ENCODE measurements at regions not wholly inside any gene's neighbourhood (a gene's known extent, or its start where the extent isn't known, plus 50 kb on each side); places are given as distances from the start of the nearest gene placed in this dataset.

DNA sequence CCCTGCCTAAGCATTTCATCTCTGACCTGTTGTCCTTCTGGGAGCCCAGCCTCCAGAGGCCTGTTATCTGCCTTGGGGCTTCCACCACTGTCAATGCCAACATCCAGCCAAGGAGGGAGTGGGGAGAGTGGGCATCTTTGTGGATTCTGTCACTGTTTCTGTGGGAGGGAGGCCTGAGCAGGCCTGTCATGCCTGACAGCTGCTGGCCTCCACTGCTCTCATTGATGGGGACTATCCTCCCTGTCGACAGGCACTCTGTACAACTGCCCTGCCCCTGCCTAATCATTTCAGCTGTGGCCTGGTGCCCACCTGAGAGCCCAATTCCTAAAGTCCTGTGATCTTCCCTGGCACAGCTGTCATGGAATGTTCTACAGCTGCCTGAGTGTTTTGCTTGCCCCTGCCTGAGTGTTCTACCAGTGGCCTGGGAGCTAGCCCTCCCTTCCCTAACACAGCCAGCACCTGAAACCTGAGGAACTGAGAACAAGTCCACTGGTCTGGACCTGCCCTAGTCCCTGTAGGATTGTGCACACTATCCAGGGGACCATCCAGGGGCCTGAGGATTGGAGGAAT, 145.3 kb downstream of the FAM83B start:
- ChIA-PET CTCF (ENCODE audit: partially characterized antibody) (no interaction called here), POLR2A (ENCODE audit: partially characterized antibody) (no interaction called here)
- Histone ChIP-seq H3K4me3 (ENCODE audit: low read length in 2 of 2) (no peak overlapping the region), H3K27me3 (ENCODE audit: insufficient read depth, low read length) (no peaks in the 10 kb centered on the region), H3K9me3 (ENCODE audit: control insufficient read depth in 1 of 2, low read length in 2 of 2) (no peaks in the 10 kb centered on the region), H3K4me1 (ENCODE audit: insufficient read depth, low read length) (no peaks in the 10 kb centered on the region), H3K36me3 (ENCODE audit: insufficient read depth, low read length) (no peaks in the 10 kb centered on the region), H3K27ac (ENCODE audit: low read depth, low read length) (no peak overlapping the region)
- no peaks in the 10 kb centered on the region for H3K36me3 Mint-ChIP-seq
- H3K27ac Mint-ChIP-seq: no peak overlapping the region
- no peak for DNase-seq
- no peaks in the 10 kb centered on the region for H3K27me3 Mint-ChIP-seq
- H3K9me3 Mint-ChIP-seq: peaks cover 0 to 26% (median 8%) of the 10 kb centered on the region in 8 donors
- H3K4me3 Mint-ChIP-seq: no peak overlapping the region
- no peaks in the 10 kb centered on the region for H3K4me1 Mint-ChIP-seq
- intact Hi-C loops (cut with micrococcal nuclease): no loop called here

- Mint-ChIP-seq H3K36me3 (no peaks in the 10 kb centered on the region), H3K9me3 (peaks cover 0 to 24% (median 8%) of the 10 kb centered on the region in 8 donors), H3K4me3 (no peak overlapping the region), H3K27ac (no peak overlapping the region), H3K4me1 (no peaks in the 10 kb centered on the region), H3K27me3 (no peaks in the 10 kb centered on the region)
- DNase-seq: no peak
- ChIA-PET POLR2A (ENCODE audit: partially characterized antibody) (no interaction called here), CTCF (ENCODE audit: partially characterized antibody) (interaction anchor here (1.5 kb wide), 1 partner anchor 98 kb away, joined by 3 read pairs; no protein-coding TSS in a partner anchor)
- H3K36me3 ChIP-seq (ENCODE audit: insufficient read depth, low read length): no peaks in the 10 kb centered on the region
- no peaks in the 10 kb centered on the region for H3K4me1 ChIP-seq (ENCODE audit: insufficient read depth, low read length)
- intact Hi-C loops (cut with micrococcal nuclease): no loop called here
- H3K4me3 ChIP-seq (ENCODE audit: low read length in 2 of 2): no peak overlapping the region
- no peak overlapping the region for H3K27ac ChIP-seq (ENCODE audit: low read depth, low read length)
- no peaks in the 10 kb centered on the region for H3K9me3 ChIP-seq (ENCODE audit: control insufficient read depth in 1 of 2, low read length in 2 of 2)
- no peaks in the 10 kb centered on the region for H3K27me3 ChIP-seq (ENCODE audit: insufficient read depth, low read length)
Observed at GRCh38 chr6:54992789-54993188, 146.2 kb downstream of the FAM83B start.

DNA sequence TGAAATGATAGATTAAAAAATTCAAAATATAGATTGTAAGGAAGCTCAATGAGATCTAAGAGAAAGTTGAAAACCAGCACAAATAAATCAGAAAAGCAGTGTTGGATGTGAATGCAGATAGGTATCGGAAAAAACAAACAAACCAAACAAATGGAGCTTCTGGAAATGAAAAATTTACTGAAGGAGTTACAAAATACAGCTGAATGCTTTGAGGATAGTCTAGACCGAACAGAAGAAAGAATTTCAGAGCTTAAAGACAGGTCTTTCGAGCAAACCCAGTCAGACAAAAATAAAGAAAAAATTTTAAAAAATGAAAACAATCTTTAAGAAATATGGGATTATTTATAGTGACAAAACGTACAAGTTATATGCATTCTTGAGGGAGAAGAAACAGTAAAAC, 146.7 kb downstream of the FAM83B start:
- ChIA-PET CTCF (ENCODE audit: partially characterized antibody) (interaction anchor here (1.5 kb wide), 1 partner anchor 97 kb away, joined by 3 read pairs; no protein-coding TSS in a partner anchor), POLR2A (ENCODE audit: partially characterized antibody) (no interaction called here)
- H3K4me3 Mint-ChIP-seq: no peak overlapping the region
- intact Hi-C loops (cut with micrococcal nuclease): no loop called here
- H3K27ac Mint-ChIP-seq: no peak overlapping the region
- no peaks in the 10 kb centered on the region for H3K36me3 Mint-ChIP-seq
- H3K27me3 Mint-ChIP-seq: no peaks in the 10 kb centered on the region
- no peak for DNase-seq
- Histone ChIP-seq H3K9me3 (ENCODE audit: control insufficient read depth in 1 of 2, low read length in 2 of 2) (no peaks in the 10 kb centered on the region), H3K27ac (ENCODE audit: low read depth, low read length) (no peak overlapping the region), H3K4me3 (ENCODE audit: low read length in 2 of 2) (no peak overlapping the region), H3K4me1 (ENCODE audit: insufficient read depth, low read length) (no peaks in the 10 kb centered on the region), H3K36me3 (ENCODE audit: insufficient read depth, low read length) (no peaks in the 10 kb centered on the region), H3K27me3 (ENCODE audit: insufficient read depth, low read length) (no peaks in the 10 kb centered on the region)
- H3K4me1 Mint-ChIP-seq: no peaks in the 10 kb centered on the region
- peaks cover 0 to 24% (median 7%) of the 10 kb centered on the region in 8 donors for H3K9me3 Mint-ChIP-seq

- POLR2A ChIA-PET (ENCODE audit: partially characterized antibody): no interaction called here
- Mint-ChIP-seq H3K4me3 (no peak overlapping the region), H3K27me3 (no peaks in the 10 kb centered on the region), H3K9me3 (peaks cover 0 to 24% (median 8%) of the 10 kb centered on the region in 8 donors), H3K4me1 (no peaks in the 10 kb centered on the region), H3K36me3 (no peaks in the 10 kb centered on the region), H3K27ac (no peak overlapping the region)
- Histone ChIP-seq H3K36me3 (ENCODE audit: insufficient read depth, low read length) (no peaks in the 10 kb centered on the region), H3K4me1 (ENCODE audit: insufficient read depth, low read length) (no peaks in the 10 kb centered on the region), H3K27ac (ENCODE audit: low read depth, low read length) (no peak overlapping the region), H3K27me3 (ENCODE audit: insufficient read depth, low read length) (no peaks in the 10 kb centered on the region), H3K9me3 (ENCODE audit: control insufficient read depth in 1 of 2, low read length in 2 of 2) (no peaks in the 10 kb centered on the region), H3K4me3 (ENCODE audit: low read length in 2 of 2) (no peak overlapping the region)
- CTCF ChIA-PET (ENCODE audit: partially characterized antibody): interaction anchor here (0.7 to 1.5 kb wide), 2 partner anchors 8 to 96 kb away, joined by 3 read pairs; no protein-coding TSS in a partner anchor
- intact Hi-C loops (cut with micrococcal nuclease): no loop called here
- no peak for DNase-seq
Observed at GRCh38 chr6:54993948-54994347, 147.4 kb downstream of the FAM83B start.

- Mint-ChIP-seq H3K36me3 (no peaks in the 10 kb centered on the region), H3K9me3 (peaks cover 0 to 18% (median 7%) of the 10 kb centered on the region in 8 donors), H3K4me3 (no peak overlapping the region), H3K4me1 (no peaks in the 10 kb centered on the region), H3K27ac (no peak overlapping the region), H3K27me3 (no peaks in the 10 kb centered on the region)
- intact Hi-C loops (cut with micrococcal nuclease): no loop called here
- no peaks in the 10 kb centered on the region for H3K36me3 ChIP-seq (ENCODE audit: insufficient read depth, low read length)
- no peak overlapping the region for H3K27ac ChIP-seq (ENCODE audit: low read depth, low read length)
- ChIA-PET CTCF (ENCODE audit: partially characterized antibody) (no interaction called here), POLR2A (ENCODE audit: partially characterized antibody) (interaction anchor here (0.6 kb wide), 1 partner anchor 65 kb away, joined by 3 read pairs; no protein-coding TSS in a partner anchor)
- no peak for DNase-seq
- H3K27me3 ChIP-seq (ENCODE audit: insufficient read depth, low read length): no peaks in the 10 kb centered on the region
- no peaks in the 10 kb centered on the region for H3K9me3 ChIP-seq (ENCODE audit: control insufficient read depth in 1 of 2, low read length in 2 of 2)
- H3K4me1 ChIP-seq (ENCODE audit: insufficient read depth, low read length): no peaks in the 10 kb centered on the region
- no peak overlapping the region for H3K4me3 ChIP-seq (ENCODE audit: low read length in 2 of 2)
Observed at GRCh38 chr6:54998576-54998975, 152.0 kb downstream of the FAM83B start.

DNA sequence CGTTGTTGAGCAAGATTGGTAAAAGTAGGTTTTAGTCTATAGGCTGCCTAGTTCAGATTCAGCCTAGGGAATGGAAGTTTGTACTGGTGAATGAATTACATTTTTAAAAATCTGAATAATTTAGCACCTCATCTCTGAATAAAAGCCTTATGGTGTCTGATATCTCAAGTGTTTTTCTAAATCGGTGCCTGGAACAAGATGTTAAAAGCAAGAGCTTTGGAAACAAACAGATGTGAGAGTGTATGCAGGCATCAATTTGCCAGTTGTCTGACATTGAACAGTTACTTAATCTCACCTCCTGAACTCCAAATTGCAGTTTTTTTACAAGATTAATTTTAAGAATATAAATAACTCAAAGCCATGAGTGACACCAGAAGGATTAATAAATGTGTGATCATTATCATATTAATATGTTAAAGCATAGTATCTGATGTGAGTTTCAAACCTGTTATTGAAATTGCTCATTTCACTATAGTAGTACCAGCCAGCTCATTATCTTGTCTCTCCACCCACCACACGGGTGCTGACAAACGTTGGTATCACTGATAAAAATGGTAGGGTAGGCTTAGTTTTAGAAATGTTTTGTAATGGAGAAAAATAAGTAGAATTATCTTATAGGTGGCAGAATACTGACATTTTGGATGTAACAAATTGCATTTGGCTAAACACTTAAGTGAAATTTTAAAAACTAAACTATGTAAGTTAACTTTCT, 157.3 kb downstream of the FAM83B start:
- H3K27ac Mint-ChIP-seq: no peak overlapping the region
- H3K36me3 Mint-ChIP-seq: no peaks in the 10 kb centered on the region
- Histone ChIP-seq H3K27ac (ENCODE audit: low read depth, low read length) (no peak overlapping the region), H3K27me3 (ENCODE audit: insufficient read depth, low read length) (no peaks in the 10 kb centered on the region), H3K36me3 (ENCODE audit: insufficient read depth, low read length) (no peaks in the 10 kb centered on the region), H3K4me1 (ENCODE audit: insufficient read depth, low read length) (no peaks in the 10 kb centered on the region), H3K9me3 (ENCODE audit: control insufficient read depth in 1 of 2, low read length in 2 of 2) (no peaks in the 10 kb centered on the region), H3K4me3 (ENCODE audit: low read length in 2 of 2) (no peak overlapping the region)
- H3K27me3 Mint-ChIP-seq: no peaks in the 10 kb centered on the region
- CTCF ChIA-PET (ENCODE audit: partially characterized antibody): no interaction called here
- H3K9me3 Mint-ChIP-seq: peaks cover 4 to 19% (median 13%) of the 10 kb centered on the region in 8 donors
- no peak for DNase-seq
- POLR2A ChIA-PET (ENCODE audit: partially characterized antibody): no interaction called here
- H3K4me3 Mint-ChIP-seq: no peak overlapping the region
- H3K4me1 Mint-ChIP-seq: no peaks in the 10 kb centered on the region
- intact Hi-C loops (cut with micrococcal nuclease): no loop called here

DNA sequence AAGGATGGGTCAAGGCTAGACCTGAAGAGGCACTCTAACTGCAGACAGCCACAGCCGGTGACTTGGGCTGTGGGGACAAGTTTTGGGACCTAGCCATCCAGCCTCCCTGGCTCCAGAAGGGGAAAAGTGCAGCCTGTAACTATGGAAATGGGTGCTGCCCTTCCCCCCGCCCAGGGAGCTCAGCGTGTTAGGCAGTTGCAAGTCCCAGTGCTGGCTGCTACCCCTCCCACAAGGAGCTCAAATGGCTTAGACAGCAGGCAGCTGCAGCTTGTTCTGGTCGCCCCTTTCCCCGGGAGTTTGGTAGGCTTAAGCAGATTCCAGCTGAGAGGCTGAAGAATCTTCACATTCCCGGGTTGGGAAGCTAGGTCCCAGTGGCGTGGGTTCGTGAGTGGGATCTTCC, 162.6 kb downstream of the FAM83B start:
- H3K36me3 ChIP-seq (ENCODE audit: insufficient read depth, low read length): no peaks in the 10 kb centered on the region
- H3K9me3 Mint-ChIP-seq: peaks cover 2 to 22% (median 11%) of the 10 kb centered on the region in 8 donors
- no peak overlapping the region for H3K27ac ChIP-seq (ENCODE audit: low read depth, low read length)
- intact Hi-C loops (cut with micrococcal nuclease): no loop called here
- no peaks in the 10 kb centered on the region for H3K36me3 Mint-ChIP-seq
- no peaks in the 10 kb centered on the region for H3K9me3 ChIP-seq (ENCODE audit: control insufficient read depth in 1 of 2, low read length in 2 of 2)
- no peaks in the 10 kb centered on the region for H3K27me3 Mint-ChIP-seq
- H3K27me3 ChIP-seq (ENCODE audit: insufficient read depth, low read length): no peaks in the 10 kb centered on the region
- DNase-seq: no peak
- POLR2A ChIA-PET (ENCODE audit: partially characterized antibody): no interaction called here
- H3K27ac Mint-ChIP-seq: no peak overlapping the region
- no peaks in the 10 kb centered on the region for H3K4me1 Mint-ChIP-seq
- CTCF ChIA-PET (ENCODE audit: partially characterized antibody): no interaction called here
- H3K4me3 Mint-ChIP-seq: no peak overlapping the region
- no peak overlapping the region for H3K4me3 ChIP-seq (ENCODE audit: low read length in 2 of 2)
- no peaks in the 10 kb centered on the region for H3K4me1 ChIP-seq (ENCODE audit: insufficient read depth, low read length)
